NK-92 treated with Interleukin-12 subunit alpha and Interleukin-12 subunit beta, amount 100 ng/mL, for 24 hours (cell line): ENCODE measurements at regions not wholly inside any gene's neighbourhood (a gene's known extent, or its start where the extent isn't known, plus 50 kb on each side); places are given as distances from the start of the nearest gene placed in this dataset.

Experiments
- DNase-seq: peaks from one replicate; lab custom pipeline; 2025; lab: John Stamatoyannopoulos, UW

DNA sequence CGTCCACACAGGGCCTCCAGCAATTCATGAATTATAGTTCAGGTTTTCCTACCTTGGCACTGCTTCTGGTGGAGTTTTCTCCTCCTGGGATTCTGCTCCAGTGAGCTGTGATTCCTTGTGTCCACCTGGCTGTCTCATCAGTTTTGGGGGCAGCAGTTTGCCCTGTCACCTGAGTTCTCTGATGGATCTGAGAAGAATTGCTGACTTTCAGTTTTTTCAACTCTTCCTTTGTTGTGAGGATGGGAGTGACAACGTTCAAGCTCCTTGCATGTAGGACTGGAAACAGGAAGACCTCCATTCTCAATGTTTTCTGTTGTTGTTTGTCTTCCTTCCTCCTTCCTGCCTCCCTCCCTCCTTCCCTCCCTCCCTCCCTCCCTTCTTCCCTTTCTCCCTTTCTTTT lies 359.0 kb downstream of the TSN start:
- no peak for DNase-seq

- no peak for DNase-seq
These were observed 361.9 kb downstream of the TSN start for GRCh38 chr2:122117371-122117770.

DNA sequence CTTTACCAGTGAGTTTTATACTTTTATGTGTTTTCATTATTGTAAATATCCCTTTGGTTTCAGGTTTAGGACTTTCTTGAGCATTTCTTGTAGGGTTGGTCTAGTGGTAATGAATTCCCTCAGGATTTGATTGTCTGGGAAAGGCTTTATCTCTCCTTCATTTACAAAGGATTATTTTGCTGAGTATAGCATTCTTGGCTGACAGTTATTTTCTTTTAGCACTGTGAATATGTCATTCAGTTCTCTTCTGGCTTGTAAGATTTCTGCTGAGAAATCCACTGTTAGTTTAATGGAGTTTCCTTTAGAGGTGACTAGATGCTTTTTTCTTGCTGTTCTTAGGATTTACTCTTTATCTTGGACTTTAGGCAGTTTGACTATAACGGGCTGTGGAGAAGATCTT lies 373.9 kb downstream of the TSN start:
- no peak for DNase-seq

DNA sequence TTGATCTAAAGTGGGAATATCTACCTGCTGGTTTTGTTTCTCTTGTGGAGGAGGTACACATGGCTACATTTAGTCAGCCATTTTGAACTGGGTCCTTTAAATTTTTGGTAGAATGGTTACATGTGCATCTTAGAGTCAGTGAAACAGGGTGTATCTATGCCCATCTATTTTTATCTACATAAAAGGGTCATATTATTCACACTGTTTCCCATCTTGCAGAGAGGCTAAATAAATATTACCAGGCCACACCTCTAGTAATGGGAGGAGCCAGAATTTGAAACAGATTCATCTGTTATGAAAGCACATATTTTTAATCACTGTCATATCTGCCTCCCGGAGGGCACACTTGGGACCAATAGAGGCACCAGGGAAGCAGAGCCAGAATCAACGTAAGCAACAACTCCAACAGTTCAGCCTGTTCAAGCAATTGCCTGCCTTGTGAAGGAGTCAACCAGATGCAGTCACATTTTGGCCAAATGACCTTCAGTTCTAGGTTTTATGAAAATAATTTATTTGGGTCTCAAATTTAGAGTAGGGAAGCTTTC lies 376.8 kb downstream of the TSN start:
- no peak for DNase-seq

DNA sequence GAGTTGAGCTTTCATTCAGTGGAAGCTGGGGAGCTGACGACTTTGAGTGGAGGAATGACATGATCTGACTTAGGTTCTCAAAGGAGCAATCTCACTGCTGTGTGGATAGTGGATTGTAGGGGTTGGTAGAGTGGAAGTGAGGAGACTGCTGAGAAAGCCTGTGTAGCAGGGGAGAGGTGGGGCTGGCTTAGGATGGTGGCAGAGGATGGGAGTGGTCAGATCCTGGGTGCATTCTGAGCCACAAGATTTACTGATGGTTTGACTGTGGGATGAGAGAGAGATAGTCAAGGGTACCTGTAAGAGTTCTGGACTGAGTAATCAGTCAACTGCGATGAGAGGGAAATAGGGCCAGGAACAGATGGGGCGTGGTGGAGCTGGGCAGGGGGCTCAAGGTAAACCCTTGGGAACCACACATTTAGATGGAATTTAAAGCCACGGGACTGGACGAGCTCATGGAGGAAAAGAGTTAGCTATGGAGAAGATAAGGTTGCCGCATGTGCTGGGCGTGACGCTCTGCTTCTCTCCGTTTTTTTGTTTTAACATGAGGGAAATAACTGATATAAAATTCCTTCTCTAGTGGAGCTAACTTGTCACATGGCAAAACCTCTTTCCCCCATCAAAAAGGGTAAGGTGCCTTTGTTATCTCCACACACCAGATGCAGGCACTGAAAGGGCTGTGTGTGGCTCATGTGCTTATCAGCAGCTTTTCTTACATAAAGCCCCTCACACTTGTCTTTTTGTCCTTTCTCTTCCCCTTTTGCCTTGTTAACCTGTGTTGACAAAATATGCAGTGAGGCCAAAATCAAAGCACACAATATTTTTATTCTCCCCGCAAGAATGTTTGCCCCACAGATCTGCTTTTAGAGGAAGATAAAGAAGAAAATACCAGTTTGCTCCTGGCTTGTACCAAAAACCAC lies 379.8 kb downstream of the TSN start:
- no peak for DNase-seq

DNA sequence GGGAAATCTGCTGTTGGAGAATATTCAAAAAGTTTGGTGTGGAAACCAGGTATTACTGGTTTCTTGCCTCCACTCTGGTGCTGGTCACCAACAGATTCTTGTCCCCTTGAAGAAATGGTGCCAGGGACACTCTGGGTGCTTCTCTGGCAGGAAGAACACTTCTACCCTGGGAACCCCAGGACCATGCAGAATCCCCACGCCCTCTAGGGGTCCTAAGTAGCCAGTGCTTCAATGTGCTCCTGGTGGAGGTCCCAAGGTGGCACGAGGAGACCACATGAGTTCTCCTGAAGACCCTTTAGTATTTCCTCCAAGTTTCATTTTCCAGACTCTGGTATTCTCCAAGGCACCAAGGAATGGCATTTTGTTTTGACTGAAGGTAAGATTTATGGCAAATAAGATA lies 380.6 kb downstream of the TSN start:
- no peak for DNase-seq

GRCh38 chr2:122138561-122138960 lies 383.1 kb downstream of the TSN start:
- DNase-seq: no peak

GRCh38 chr2:122139739-122140420 lies 384.4 kb downstream of the TSN start:
- DNase-seq: no peak

DNA sequence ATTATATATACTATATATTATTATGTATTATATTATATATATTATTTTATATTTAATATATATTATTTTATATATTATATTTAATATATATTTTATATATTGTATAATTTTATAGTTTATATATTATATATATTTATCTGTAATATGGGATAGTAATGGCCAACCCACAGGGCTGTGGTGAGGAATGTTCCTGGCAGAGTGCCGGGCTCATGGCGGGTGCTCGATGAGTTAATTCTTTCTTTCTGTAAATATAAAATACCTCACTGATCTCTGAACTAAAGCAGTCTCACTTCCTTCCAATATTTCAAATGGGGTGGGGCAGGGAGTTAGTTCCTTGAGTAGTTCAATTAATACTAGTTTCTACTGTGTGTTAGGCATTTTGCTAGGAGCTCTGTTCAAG lies 389.4 kb downstream of the TSN start:
- no peak for DNase-seq

- no peak for DNase-seq
These were observed 390.4 kb downstream of the TSN start for GRCh38 chr2:122145856-122146255.

DNA sequence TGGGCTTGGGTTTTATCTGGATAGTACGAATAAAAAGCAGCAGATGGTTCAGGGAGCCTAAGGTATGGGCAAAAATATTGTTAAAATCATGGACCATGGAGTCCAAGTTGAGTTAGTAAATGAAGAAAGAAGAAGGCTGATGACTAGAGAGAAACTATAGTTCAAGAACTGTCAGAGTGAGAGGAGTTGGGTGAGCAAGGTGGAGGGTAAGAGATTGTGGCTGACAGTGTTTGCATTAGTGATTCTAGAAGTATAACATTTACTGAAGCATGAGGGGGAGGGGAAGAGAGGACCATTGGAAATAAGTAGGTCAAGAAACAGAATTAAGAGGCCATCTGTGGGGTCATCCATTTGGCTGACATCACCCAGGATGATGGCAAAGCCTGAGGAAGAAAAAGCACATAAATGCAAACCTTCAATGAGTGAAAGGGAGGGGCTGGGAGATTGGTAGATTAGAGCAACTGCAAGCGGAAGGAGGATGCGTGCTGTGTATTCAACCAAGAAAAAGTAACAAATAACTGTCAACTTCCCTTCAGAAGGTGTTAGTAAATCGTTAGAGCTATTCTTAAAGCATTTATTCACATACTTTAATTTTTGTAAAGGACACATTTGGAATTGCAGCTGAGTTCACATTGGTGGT lies 392.8 kb downstream of the TSN start:
- no peak for DNase-seq

DNA sequence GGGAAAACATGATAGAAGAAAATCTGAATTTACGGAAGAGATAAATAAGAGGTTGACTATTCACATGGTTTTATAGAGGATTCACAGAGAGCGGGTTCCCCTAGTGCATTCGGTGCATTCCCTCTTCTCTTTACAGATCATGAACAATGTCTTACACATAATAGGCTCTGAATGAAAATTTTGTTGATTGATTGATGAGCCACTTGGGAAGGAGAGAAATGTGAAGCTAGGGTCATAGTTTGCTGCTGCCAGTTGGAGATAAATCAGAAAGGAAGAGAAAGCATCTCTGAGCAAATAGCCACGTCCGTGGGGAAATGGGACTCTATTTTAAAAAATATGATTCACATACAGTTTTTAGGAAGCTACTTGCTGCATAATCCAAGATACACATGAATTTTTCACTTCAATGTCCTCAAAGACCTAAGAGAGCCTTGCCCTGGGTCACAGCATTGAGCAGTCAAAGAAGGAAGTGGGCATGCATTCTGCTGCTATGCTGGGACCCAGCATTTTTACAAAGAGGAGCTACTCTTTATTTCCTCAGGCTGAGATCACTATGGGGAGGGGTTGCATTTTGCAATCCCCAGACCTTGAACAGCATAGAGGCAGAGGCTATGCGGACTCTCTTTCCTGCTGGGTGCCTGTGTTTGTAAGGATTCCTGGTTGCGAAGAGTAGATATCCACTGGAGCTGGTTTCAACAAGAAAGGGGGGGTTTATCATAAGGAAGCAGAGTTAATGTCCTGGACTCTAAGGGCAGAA lies 395.3 kb downstream of the TSN start:
- DNase-seq: no peak

GRCh38 chr2:122152571-122152970 lies 397.1 kb downstream of the TSN start:
- no peak for DNase-seq

GRCh38 chr2:122156176-122156890 lies 400.9 kb downstream of the TSN start:
- no peak for DNase-seq

DNA sequence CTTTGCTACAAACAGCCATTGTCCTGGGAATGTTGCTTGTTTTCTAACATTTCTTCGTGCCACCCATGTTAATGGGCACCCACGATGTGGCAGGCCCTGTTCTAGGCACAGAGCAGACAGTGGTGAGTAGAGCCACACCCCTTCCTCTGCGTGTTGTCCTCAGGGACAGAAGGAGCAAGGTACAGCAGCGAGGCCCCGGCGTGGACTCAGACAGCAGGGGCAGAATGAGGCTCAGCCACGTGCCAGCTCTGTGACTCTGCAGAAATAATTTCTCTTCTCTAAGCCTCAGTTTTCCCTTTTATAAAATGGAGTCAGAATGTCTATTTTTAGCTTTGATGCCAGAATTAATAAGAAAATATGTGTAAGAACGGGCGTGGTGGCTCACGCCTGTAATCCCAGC lies 401.7 kb downstream of the TSN start:
- no peak for DNase-seq

- no peak for DNase-seq
These were observed 408.2 kb downstream of the TSN start for GRCh38 chr2:122163617-122164016.

GRCh38 chr2:122164964-122165363 lies 409.5 kb downstream of the TSN start:
- no peak for DNase-seq

- no peak for DNase-seq
These were observed 411.4 kb downstream of the TSN start for GRCh38 chr2:122166820-122167219.

GRCh38 chr2:122167515-122167914 lies 412.1 kb downstream of the TSN start:
- no peak for DNase-seq

DNA sequence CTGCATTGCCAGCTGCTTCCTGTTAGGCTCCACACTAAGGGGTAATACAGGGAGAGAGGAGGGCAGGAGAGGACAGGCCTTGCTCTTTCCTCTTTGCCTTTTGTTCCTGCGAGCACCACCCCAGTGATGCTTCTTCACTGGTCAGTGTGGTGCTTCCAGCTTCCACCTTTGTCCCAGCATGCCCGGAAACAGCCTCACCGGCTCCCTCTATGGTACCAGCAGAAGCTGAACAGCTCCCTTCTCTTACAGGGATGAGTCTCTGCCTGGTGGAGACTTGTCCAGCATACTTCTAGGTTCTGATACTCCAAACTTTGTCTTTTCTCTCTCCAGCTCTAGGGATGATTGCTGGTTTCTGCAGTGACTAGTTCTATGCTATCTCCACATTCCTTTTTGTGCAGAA lies 413.3 kb downstream of the TSN start:
- DNase-seq: no peak

- DNase-seq: no peak
These were observed 417.4 kb downstream of the TSN start for GRCh38 chr2:122172812-122173211.
